Neuronal stem cell (in vitro differentiated cells): ENCODE measurements at regions not wholly inside any gene's neighbourhood (a gene's known extent, or its start where the extent isn't known, plus 50 kb on each side); places are given as distances from the start of the nearest gene placed in this dataset.
"Not testable (repeated sequence)": the region's sequence is repeated elsewhere in the genome, so short reads cannot be mapped to it uniquely, and the experiment has no call there.

Experiments
- DNase-seq: peaks from one replicate; pipeline ENCODE4 v3.0.0-alpha.2; 2013; ENCODE audit warnings: low spot score
- H2AFZ ChIP-seq: one replicate; pipeline ENCODE4 v1.6.1; 2013; ENCODE audit warnings: mild to moderate bottlenecking, low read length, inconsistent platforms
- H2AK5ac ChIP-seq: 2 replicates; pipeline ENCODE4 v1.6.1; 2013; ENCODE audit warnings: low read depth, mild to moderate bottlenecking, inconsistent platforms, low read length, moderate library complexity, mixed read lengths
- H2BK120ac ChIP-seq: 2 replicates; pipeline ENCODE4 v1.6.1; 2013; ENCODE audit warnings: low read depth, mild to moderate bottlenecking, inconsistent platforms, low read length, moderate library complexity, mixed read lengths
- H2BK12ac ChIP-seq: one replicate; pipeline ENCODE4 v1.6.1; 2013; ENCODE audit warnings: low read length, inconsistent platforms
- H2BK15ac ChIP-seq: 2 replicates; pipeline ENCODE4 v1.6.1; 2013; ENCODE audit warnings: mild to moderate bottlenecking, low read length, inconsistent platforms, mixed read lengths
- H2BK5ac ChIP-seq: one replicate; pipeline ENCODE4 v1.6.1; 2013; ENCODE audit warnings: inconsistent platforms, mild to moderate bottlenecking, low read length, moderate library complexity
- H3K14ac ChIP-seq: one replicate; pipeline ENCODE4 v1.6.1; 2013; ENCODE audit warnings: low read length, inconsistent platforms
- H3K18ac ChIP-seq: 2 replicates; pipeline ENCODE4 v1.6.1; 2013; ENCODE audit warnings: low read length, inconsistent platforms
- H3K23ac ChIP-seq: 2 replicates; pipeline ENCODE4 v1.6.1; 2013; ENCODE audit warnings: low read depth, mild to moderate bottlenecking, mixed read lengths, low read length, inconsistent platforms; ENCODE audit not compliant: poor library complexity
- H3K27ac ChIP-seq: replicated peaks from 3 replicates; pipeline ENCODE4 v1.5.1; 2013; ENCODE audit warnings: low read length, inconsistent platforms
- H3K27me3 ChIP-seq, 3 experiments: 2 replicates each; pipeline ENCODE4 v1.6.1; 2013; ENCODE audit warnings: low read length in 3 of 3, mild to moderate bottlenecking in 2 of 3, inconsistent platforms in 1 of 3, low read depth in 1 of 3, mixed read lengths in 1 of 3, moderate library complexity in 1 of 3; ENCODE audit not compliant: control insufficient read depth in 3 of 3, insufficient read depth in 3 of 3
- H3K36me3 ChIP-seq, 2 donors: replicated peaks in 1 of 2; 2 replicates each; pipeline ENCODE4 v1.6.1; 2013; ENCODE audit warnings: low read length in 2 of 2; ENCODE audit not compliant: control insufficient read depth in 2 of 2, insufficient read depth in 2 of 2
- H3K4ac ChIP-seq: 2 replicates; pipeline ENCODE4 v1.6.1; 2013; ENCODE audit warnings: inconsistent platforms, mild to moderate bottlenecking, low read length, moderate library complexity
- H3K4me1 ChIP-seq, 2 donors: 1 replicate in 1 of 2; 2 replicates in 1 of 2; pipeline ENCODE4 v1.6.1; 2013; ENCODE audit warnings: low read length in 2 of 2, low read depth in 1 of 2; ENCODE audit not compliant: control insufficient read depth in 2 of 2, insufficient read depth in 1 of 2
- H3K4me2 ChIP-seq: one replicate; pipeline ENCODE4 v1.6.1; 2013; ENCODE audit warnings: mild to moderate bottlenecking, low read length, inconsistent platforms; ENCODE audit not compliant: insufficient read depth, poor library complexity, severe bottlenecking
- H3K4me3 ChIP-seq, 2 donors: 2 replicates each; pipeline ENCODE4 v1.5.1; 2013; ENCODE audit warnings: low read length in 2 of 2, mild to moderate bottlenecking in 2 of 2, inconsistent platforms in 1 of 2, moderate library complexity in 1 of 2
- H3K79me1 ChIP-seq: one replicate; pipeline ENCODE4 v1.6.1; 2013; ENCODE audit warnings: low read depth, mild to moderate bottlenecking, inconsistent platforms, low read length, moderate library complexity
- H3K9ac ChIP-seq: one replicate; pipeline ENCODE4 v1.6.1; 2013; ENCODE audit warnings: mild to moderate bottlenecking, low read depth, low read length, inconsistent platforms; ENCODE audit not compliant: poor library complexity
- H3K9me3 ChIP-seq, 2 donors: replicated peaks in 1 of 2; 2 replicates each; pipeline versions ENCODE3 to v1.6.1; 2013; ENCODE audit warnings: low read length in 2 of 2, mild to moderate bottlenecking in 2 of 2, inconsistent platforms in 1 of 2, low read depth in 1 of 2, mixed read lengths in 1 of 2, moderate library complexity in 1 of 2; ENCODE audit not compliant: control insufficient read depth in 2 of 2, insufficient read depth in 1 of 2
- H4K8ac ChIP-seq: one replicate; pipeline ENCODE4 v1.6.1; 2013; ENCODE audit warnings: low read depth, mild to moderate bottlenecking, inconsistent platforms, low read length, moderate library complexity
- H4K91ac ChIP-seq: one replicate; pipeline ENCODE4 v1.6.1; 2013; ENCODE audit warnings: low read length, low read depth, mild to moderate bottlenecking, inconsistent platforms; ENCODE audit not compliant: poor library complexity
- WGBS, 2 donors: extraction: QIAGEN DNeasy Blood & Tissue Kit; methylation state at CpG; one replicate each; pipeline ENCODE4 v1.1.7; 2013; ENCODE audit warnings: missing lambda C conversion rate in 2 of 2, mixed read lengths in 1 of 2; ENCODE audit not compliant: insufficient read length in 2 of 2, insufficient replicate concordance in 1 of 2; ENCODE audit errors: extremely low coverage in 2 of 2; 5-methylcytosine and 5-hydroxymethylcytosine counted together

DNA sequence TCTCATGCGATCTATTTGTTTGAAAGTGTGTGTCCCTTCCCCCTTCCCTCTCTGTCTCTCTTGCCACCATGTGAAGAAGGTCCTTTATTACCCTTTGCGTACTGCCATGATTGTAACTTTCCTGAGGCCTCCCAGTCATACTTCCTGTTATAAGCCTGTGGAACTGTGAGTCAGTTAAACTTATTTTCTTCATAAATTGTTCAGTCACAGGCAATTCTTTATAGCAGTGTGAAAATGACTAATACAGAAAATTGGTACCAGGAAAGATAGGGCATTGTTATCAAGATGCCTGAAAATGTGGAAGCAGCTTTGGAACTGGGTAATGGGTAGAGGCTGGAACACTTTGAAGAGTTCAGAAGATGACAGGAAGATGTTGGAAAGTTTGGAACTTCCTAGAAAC lies 743.7 kb upstream of the NECTIN3 start:
- no peak overlapping the region for H4K8ac ChIP-seq
- no peaks in the 10 kb centered on the region for H3K79me1 ChIP-seq
- no peak overlapping the region for H2BK12ac ChIP-seq
- H3K4me3 ChIP-seq, result no peak overlapping the region
- H3K14ac ChIP-seq, result no peak overlapping the region
- DNase-seq, result no peak
- no CpG with 5 or more reads among the region's 2 CpGs for WGBS, 2 donors
- peaks cover 0 to 8% of the 10 kb centered on the region in 2 donors for H3K4me1 ChIP-seq
- no peak overlapping the region for H3K18ac ChIP-seq
- no peak overlapping the region for H3K23ac ChIP-seq
- no peak overlapping the region for H3K27ac ChIP-seq
- H4K91ac ChIP-seq, result no peak overlapping the region
- H2BK15ac ChIP-seq, result no peak overlapping the region
- H2AK5ac ChIP-seq, result no peak overlapping the region
- no peak overlapping the region for H2BK5ac ChIP-seq
- H3K27me3 ChIP-seq, result no peaks in the 10 kb centered on the region
- H2BK120ac ChIP-seq, result no peak overlapping the region
- no peaks in the 10 kb centered on the region for H3K36me3 ChIP-seq
- no peak overlapping the region for H3K4me2 ChIP-seq
- no peak overlapping the region for H3K9ac ChIP-seq
- no peak overlapping the region for H3K4ac ChIP-seq
- H3K9me3 ChIP-seq, result peaks cover 2 to 11% of the 10 kb centered on the region in 2 donors
- no peak overlapping the region for H2AFZ ChIP-seq

DNA sequence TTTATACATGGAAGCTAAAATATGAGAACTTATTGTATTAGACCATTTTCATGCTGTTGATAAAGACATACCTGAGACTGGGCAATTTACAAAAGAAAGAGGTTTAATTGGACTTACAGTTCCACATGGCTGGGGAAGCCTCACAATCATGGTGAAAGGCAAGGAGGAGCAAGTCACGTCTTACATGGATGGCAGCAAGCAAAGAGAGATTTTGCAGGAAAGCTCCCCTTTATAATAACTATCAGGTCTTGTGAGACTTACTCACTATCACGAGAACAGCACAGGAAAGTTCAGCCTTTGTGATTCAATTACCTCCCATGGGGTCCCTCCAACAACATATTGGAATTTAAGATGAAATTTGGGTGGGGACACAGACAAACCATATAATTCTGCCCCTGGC lies 740.1 kb upstream of the NECTIN3 start:
- H4K91ac ChIP-seq, H3K36me3 ChIP-seq, H3K27me3 ChIP-seq, H2AK5ac ChIP-seq, H3K79me1 ChIP-seq, H2AFZ ChIP-seq, H3K4me2 ChIP-seq, H3K18ac ChIP-seq, H3K4me1 ChIP-seq, H2BK12ac ChIP-seq, H3K14ac ChIP-seq, H2BK5ac ChIP-seq, DNase-seq, H2BK120ac ChIP-seq, H3K4me3 ChIP-seq, H3K4ac ChIP-seq, H4K8ac ChIP-seq, H3K23ac ChIP-seq, H3K27ac ChIP-seq, H3K9ac ChIP-seq, H2BK15ac ChIP-seq: not testable (repeated sequence)
- peaks cover 2 to 16% of the 10 kb centered on the region in 2 donors for H3K9me3 ChIP-seq
- no CpG with 5 or more reads among the region's 2 CpGs for WGBS, 2 donors

DNA sequence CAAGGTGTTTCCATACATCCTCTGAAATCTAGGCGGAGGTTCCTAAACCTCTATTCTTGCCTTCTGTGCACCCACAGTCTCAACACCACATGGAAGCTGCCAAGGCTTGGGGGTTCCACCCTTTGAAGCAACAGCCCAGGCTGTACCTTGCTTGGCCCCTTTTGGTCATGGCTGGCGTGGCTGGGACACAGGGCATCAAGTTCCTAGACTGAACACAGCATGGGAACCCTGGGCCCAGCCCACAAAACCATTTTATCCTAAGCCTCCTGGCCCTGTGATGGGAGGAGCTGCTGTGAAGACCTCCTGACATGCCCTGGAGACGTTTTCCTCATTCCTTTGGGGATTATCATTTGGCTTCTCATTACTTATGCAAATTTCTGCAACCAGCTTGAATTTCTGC lies 739.0 kb upstream of the NECTIN3 start:
- no peak overlapping the region for H4K91ac ChIP-seq
- H3K4ac ChIP-seq, result no peak overlapping the region
- H2BK12ac ChIP-seq, result no peak overlapping the region
- no peak overlapping the region for H2BK15ac ChIP-seq
- no peak overlapping the region for H3K27ac ChIP-seq
- no peak overlapping the region for H2BK5ac ChIP-seq
- no peaks in the 10 kb centered on the region for H3K79me1 ChIP-seq
- H2AK5ac ChIP-seq, result no peak overlapping the region
- no CpG with 5 or more reads among the region's 3 CpGs for WGBS, 2 donors
- no peak overlapping the region for H3K23ac ChIP-seq
- H3K9me3 ChIP-seq, result peaks cover 2 to 20% of the 10 kb centered on the region in 2 donors
- no peaks in the 10 kb centered on the region for H3K36me3 ChIP-seq
- H3K27me3 ChIP-seq, result no peaks in the 10 kb centered on the region
- H3K9ac ChIP-seq, result no peak overlapping the region
- H2BK120ac ChIP-seq, result no peak overlapping the region
- no peak overlapping the region for H3K4me2 ChIP-seq
- H3K4me3 ChIP-seq, result no peak overlapping the region
- no peaks in the 10 kb centered on the region for H3K4me1 ChIP-seq
- no peak for DNase-seq
- no peak overlapping the region for H2AFZ ChIP-seq
- H3K14ac ChIP-seq, result no peak overlapping the region
- H4K8ac ChIP-seq, result no peak overlapping the region
- no peak overlapping the region for H3K18ac ChIP-seq

DNA sequence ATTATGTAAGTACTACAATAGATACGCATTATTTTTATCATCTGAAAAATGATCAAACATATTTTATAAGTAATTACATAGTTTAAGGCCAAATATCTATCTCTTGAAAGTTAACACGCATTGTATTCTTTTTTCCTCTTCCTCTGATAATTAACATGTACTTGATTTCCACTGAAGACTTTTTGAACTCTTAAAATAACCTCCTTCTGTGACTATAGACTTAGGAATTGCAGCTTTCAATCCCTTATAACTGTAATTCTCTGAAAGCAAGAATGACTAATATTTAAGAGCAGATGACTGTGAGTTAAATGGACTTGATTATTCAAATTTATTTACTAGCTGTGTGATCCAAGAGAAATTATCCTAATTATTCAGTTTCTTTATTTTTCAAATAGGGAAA lies 730.6 kb upstream of the NECTIN3 start:
- no peak overlapping the region for H3K9ac ChIP-seq
- peaks cover 0 to 4% of the 10 kb centered on the region in 2 donors for H3K9me3 ChIP-seq
- H2BK12ac ChIP-seq, result no peak overlapping the region
- no peak overlapping the region for H4K91ac ChIP-seq
- H2BK5ac ChIP-seq, result no peak overlapping the region
- H4K8ac ChIP-seq, result no peak overlapping the region
- H3K4me1 ChIP-seq, result no peaks in the 10 kb centered on the region
- H3K27me3 ChIP-seq, result no peaks in the 10 kb centered on the region
- H3K18ac ChIP-seq, result no peak overlapping the region
- no peak overlapping the region for H2BK15ac ChIP-seq
- no peak overlapping the region for H3K23ac ChIP-seq
- no peak overlapping the region for H3K27ac ChIP-seq
- no peaks in the 10 kb centered on the region for H3K36me3 ChIP-seq
- no peak overlapping the region for H3K4me3 ChIP-seq
- H3K4ac ChIP-seq, result no peak overlapping the region
- H2AK5ac ChIP-seq, result no peak overlapping the region
- DNase-seq, result no peak
- no peak overlapping the region for H3K4me2 ChIP-seq
- no peak overlapping the region for H2BK120ac ChIP-seq
- no CpG with 5 or more reads among the region's 2 CpGs for WGBS, 2 donors
- H3K14ac ChIP-seq, result no peak overlapping the region
- no peak overlapping the region for H2AFZ ChIP-seq
- H3K79me1 ChIP-seq, result no peaks in the 10 kb centered on the region
